HPDE6-E6E7 (cell line): ENCODE measurements at regions not wholly inside any gene's neighbourhood (a gene's known extent, or its start where the extent isn't known, plus 50 kb on each side); places are given as distances from the start of the nearest gene placed in this dataset.

Source experiments
- DNase-seq: peaks from one replicate; pipeline ENCODE4 v3.0.0; 2011; ENCODE audit warnings: missing footprints; ENCODE audit errors: extremely low spot score

DNA sequence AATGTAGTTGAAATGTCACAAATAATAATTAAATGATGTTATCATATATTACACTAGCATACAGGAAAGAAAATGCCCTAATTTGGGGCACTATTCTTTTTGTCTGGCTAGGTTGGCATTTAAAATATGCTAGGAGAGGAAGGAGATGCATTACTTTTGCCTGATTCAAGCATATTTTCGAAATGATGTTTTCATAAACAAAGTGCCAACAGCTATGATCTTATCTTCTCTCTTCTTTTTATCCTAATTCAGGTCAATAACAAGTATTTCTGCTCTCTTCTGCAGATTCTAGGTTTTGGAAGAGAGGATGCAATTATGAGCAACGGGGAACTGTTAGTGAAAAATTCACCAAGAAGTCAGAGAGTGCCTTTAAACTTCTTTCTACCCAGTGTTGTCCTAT lies 55.8 kb upstream of the NR2F2 start:
- DNase-seq: no peak

DNA sequence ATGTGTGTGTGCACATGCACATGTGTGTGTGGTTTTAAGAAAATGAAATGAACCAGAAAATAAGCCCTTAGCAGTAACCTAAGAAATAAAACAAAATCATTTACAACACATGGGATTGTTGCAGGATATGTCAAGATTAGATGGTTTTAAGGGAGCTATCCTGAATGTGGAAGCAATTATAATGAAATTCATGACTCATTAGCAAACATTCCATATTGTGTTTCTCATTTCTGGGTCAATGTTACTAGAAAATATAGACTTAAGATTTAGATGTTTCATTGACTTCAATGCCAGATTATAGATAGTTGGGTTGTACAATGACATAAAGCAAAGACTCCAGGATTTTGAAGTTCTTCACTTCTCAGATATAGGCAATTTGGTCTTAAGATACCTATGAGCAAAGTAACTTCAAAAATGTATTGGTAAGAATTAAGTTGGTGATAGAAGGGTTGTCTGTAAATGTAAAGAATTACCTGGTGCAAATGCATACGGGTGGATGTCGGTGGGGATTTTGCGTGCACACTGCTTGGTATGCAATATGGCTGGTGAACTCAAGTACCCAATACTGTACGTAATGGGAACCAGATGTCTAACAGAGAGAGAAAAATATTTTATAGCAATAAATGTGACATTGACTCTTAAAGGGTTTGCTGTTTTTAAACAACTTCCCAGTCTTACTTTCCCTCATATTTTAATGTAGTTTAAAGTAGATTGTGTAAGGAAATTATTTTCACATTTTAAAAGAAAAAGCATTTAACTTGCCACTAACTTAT lies 53.9 kb upstream of the NR2F2 start:
- no peak for DNase-seq
